ENCODE measurements at regions not wholly inside any gene's neighbourhood (a gene's known extent, or its start where the extent isn't known, plus 50 kb on each side); places are given as distances from the start of the nearest gene placed in this dataset.

DNA sequence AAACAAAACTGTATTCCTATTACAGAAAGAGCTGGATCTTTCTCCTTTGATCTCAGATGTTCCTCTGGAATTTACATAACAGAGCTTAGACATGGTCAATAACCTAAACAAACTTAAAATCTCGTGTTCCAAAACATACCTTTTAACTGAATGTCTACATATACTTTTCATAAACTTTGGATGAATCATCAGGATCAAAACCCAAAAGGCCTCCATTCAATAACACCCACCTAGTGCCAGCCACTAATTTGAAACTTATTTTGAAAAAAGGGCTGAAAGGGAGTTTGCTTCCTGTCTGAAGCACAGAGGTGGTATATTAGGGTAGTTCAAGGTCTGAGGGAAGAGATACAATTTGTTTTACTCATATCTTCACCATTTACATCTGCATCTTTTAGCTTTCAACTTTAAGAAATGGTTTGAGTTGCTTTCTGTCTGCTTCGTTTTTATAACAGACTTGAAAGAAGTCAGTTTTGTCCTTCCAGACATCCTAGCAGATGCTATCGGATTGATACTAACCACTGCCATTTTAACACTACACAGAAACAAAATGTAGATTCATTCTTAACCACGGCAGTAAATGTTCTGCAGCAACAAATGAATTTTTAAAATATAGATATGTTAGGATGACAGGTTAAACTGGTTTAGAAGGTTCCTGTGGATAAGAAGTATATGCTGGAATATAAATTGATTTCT lies 242.8 kb upstream of the DKK2 start:
- H3K4me2 ChIP-seq (ENCODE audit: control insufficient read depth, insufficient read depth), result no peak overlapping the region
- intact Hi-C loops (cut with micrococcal nuclease; ENCODE audit: unreplicated experiment) (loop anchor here (10.0 kb wide), 1 partner anchor 456 kb away; no protein-coding TSS in a partner anchor), in situ Hi-C loops (cut with MboI) (no loop called here)
- no peaks in the 10 kb centered on the region for H3K36me3 ChIP-seq (ENCODE audit: control insufficient read depth in 2 of 2, insufficient read depth in 2 of 2, low read length in 1 of 2)
- no peak for DNase-seq (ENCODE audit: low read depth, low spot score)
- H3K9ac ChIP-seq (ENCODE audit: control insufficient read depth, insufficient read depth, low read length), result no peak overlapping the region
- no peaks in the 10 kb centered on the region for H3K27me3 ChIP-seq (replicated peaks in 1 of 2; ENCODE audit: control insufficient read depth in 2 of 2, insufficient read depth in 2 of 2, low read length in 1 of 2)
- H4K20me1 ChIP-seq (ENCODE audit: control insufficient read depth, insufficient read depth), result no peaks in the 10 kb centered on the region
- FAIRE-seq, result no peak
- H3K4me1 ChIP-seq (ENCODE audit: control insufficient read depth, insufficient read depth, low read length), result no peaks in the 10 kb centered on the region
- ChIA-PET POLR2A (no interaction called here), CTCF (no interaction called here), RAD21 (ENCODE audit: unreplicated experiment) (no interaction called here), SMC1A (ENCODE audit: uncharacterized antibody, unreplicated experiment) (no interaction called here)
- no peaks in the 10 kb centered on the region for H3K9me3 ChIP-seq (replicated peaks; ENCODE audit: control insufficient read depth, insufficient read depth, low read length)
- H3K27ac ChIP-seq (ENCODE audit: control insufficient read depth, insufficient read depth), result no peak overlapping the region
- no peak for TF ChIP-seq ZNF207 (IDR thresholded peaks at IDR 0.05; ENCODE audit: borderline replicate concordance)
- TF ChIP-seq CHD1 (IDR thresholded peaks at IDR 0.05; ENCODE audit: low read depth, low read length), result no peak
- no peak for TF ChIP-seq NFXL1 (IDR thresholded peaks at IDR 0.05; ENCODE audit: borderline replicate concordance)
- TF ChIP-seq, protein P1, sequence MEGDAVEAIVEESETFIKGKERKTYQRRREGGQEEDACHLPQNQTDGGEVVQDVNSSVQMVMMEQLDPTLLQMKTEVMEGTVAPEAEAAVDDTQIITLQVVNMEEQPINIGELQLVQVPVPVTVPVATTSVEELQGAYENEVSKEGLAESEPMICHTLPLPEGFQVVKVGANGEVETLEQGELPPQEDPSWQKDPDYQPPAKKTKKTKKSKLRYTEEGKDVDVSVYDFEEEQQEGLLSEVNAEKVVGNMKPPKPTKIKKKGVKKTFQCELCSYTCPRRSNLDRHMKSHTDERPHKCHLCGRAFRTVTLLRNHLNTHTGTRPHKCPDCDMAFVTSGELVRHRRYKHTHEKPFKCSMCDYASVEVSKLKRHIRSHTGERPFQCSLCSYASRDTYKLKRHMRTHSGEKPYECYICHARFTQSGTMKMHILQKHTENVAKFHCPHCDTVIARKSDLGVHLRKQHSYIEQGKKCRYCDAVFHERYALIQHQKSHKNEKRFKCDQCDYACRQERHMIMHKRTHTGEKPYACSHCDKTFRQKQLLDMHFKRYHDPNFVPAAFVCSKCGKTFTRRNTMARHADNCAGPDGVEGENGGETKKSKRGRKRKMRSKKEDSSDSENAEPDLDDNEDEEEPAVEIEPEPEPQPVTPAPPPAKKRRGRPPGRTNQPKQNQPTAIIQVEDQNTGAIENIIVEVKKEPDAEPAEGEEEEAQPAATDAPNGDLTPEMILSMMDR (IDR thresholded peaks at IDR 0.05 in 2 of 3, conservative IDR thresholded peaks at IDR 0.05 in 1 of 3; ENCODE audit: control insufficient read depth in 2 of 3, extremely low read depth in 1 of 3, insufficient read depth in 1 of 3, low read depth in 3 of 3, low read length in 3 of 3), result no peak
- TF ChIP-seq MEF2B (IDR thresholded peaks at IDR 0.05; ENCODE audit: partially characterized antibody, poor library complexity, severe bottlenecking), result no peak
- TF ChIP-seq EP300 (IDR thresholded peaks at IDR 0.05; ENCODE audit: borderline replicate concordance in 1 of 2, control insufficient read depth in 1 of 2, low read depth in 2 of 2, low read length in 2 of 2), result no peak
- no peak overlapping the region for H2AFZ ChIP-seq (ENCODE audit: control insufficient read depth, low read depth, low read length)
- 13% methylated on average over 4 of the region's 4 CpGs for WGBS (ENCODE audit: insufficient coverage, insufficient replicate concordance, low lambda C conversion rate, missing lambda C conversion rate)
- ATAC-seq, result no peak
- no peaks in the 10 kb centered on the region for H3K79me2 ChIP-seq (ENCODE audit: control insufficient read depth, insufficient read depth, low read length)
- H3K4me3 ChIP-seq, result no peak overlapping the region
- BruUV-seq (replicated peaks), result no TSS peak
